DMS153 treated with DMSO at 0.1 percent for 48 hours (cell line): ENCODE measurements at regions not wholly inside any gene's neighbourhood (a gene's known extent, or its start where the extent isn't known, plus 50 kb on each side); places are given as distances from the start of the nearest gene placed in this dataset.
A peak's percentile ranks its signal among the peaks of the same experiment; 100 is the strongest.
"Not testable (repeated sequence)": the region's sequence is repeated elsewhere in the genome, so short reads cannot be mapped to it uniquely, and the experiment has no call there.

Source experiments
- DNase-seq: peaks from one replicate; lab custom pipeline; 2025; ENCODE audit not compliant: unreplicated experiment; lab: John Stamatoyannopoulos, UW

DNA sequence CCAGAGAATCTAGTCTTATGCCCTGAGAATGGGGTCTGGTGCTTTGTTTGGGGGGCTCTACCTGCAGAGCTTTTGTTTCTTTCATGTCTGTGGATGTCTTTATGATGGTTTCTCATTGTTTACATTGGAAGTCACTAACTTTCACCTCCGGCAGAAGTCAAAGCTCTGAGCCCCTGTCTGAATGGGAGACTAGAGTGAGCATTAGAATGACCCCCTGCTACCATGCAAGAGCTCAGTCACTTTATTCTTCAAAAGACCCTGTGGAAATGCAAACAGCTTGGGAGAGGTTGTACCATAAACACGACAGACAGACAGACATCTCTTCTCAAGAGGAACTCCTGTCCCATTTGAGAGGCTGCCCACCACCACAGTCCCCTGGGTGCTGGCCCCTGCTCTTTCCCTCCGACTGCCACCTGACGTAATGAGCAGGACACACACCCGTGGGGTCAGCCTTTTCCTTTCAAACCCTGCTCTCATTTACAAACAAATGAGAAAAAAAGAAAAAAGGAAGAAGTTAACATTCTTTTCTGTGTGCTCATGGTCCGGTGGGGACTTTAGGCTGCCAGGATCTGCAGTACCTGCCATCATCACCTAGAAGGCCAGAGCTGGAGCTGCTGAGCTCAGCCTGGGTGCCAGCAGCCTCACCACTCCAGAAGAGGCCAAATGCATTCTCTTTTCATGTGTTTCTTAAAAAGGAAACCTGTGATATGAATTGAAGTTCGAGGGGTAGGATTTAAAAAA, 91.6 kb downstream of the FZD1 start:
- DNase-seq: no peak

- no peak for DNase-seq
Measured at GRCh38 chr7:91356915-91357314, 92.7 kb downstream of the FZD1 start.

- no peak for DNase-seq
Measured at GRCh38 chr7:91357379-91357778, 93.1 kb downstream of the FZD1 start.

DNA sequence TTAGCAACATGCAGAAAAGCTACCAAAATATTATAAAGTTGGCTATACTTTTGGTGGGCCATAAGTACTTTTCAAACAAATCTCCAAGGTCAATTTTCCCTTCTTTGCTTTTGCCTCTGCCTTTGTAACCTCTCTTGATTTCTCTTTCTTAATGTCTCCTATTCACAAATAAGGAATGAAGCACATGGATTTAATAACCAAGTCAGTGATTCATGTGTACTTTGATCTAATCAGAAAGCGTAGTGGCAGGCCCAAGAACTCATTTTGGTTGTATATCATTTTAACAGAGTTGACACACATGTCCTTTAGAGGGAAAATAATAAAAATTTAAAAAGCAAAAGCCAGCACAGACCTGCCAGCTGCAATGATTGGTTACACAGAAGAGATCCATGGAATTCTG, 93.7 kb downstream of the FZD1 start:
- no peak for DNase-seq

DNA sequence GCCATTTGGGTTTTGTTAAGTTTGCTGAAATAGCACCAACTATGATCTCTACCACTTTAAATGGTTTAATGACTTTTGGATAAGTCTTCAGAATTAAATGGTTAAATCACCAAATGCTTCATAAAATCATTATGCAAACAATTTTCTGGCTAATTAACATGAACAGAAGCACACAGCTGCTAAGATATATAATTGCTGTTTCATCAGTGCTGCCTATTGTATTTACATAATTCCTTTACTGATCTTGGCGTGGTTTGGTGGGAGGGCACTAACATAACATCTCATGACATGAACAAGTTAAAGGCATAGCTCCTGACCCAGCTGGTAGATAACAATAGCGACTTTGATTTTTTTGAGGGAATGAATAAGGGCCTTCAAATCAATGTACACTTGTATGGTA, 94.1 kb downstream of the FZD1 start:
- DNase-seq: no peak

DNA sequence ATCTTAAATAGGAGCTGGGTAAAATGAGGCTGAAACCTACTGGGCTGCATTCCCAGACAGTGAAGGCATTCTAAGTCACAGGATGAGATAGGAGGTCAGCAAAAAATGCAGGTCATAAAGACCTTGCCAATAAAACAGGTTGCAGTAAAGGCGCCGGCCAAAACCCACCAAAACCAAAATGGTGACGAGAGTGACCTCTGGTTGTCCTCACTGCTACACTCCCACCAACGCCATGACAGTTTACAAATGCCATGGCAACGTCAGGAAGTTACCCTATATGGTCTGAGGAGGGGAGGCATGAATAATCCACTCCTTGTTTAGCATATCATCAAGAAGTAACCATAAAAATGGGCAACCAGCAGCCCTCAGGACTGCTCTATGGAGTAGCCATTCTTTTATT, 100.9 kb downstream of the FZD1 start:
- not testable (repeated sequence) for DNase-seq

DNA sequence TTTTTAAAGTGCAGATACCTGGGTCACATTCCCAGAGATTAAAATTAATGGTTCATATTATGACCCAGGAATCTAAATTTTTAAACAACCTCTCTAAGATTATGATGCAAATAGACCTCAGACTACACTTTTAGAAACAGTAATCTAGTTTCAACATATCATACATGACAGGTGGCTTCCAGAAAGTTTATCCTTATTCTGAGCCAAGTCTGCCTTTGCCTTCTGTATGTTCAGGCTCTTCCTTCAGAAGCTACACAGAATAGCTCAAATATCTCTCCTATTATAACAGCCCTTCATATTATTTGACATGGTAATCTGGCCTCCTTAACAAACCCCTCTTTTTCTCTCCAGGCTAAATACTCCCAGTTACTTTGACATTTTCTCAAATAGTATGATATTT, 101.9 kb downstream of the FZD1 start:
- DNase-seq: no peak

DNA sequence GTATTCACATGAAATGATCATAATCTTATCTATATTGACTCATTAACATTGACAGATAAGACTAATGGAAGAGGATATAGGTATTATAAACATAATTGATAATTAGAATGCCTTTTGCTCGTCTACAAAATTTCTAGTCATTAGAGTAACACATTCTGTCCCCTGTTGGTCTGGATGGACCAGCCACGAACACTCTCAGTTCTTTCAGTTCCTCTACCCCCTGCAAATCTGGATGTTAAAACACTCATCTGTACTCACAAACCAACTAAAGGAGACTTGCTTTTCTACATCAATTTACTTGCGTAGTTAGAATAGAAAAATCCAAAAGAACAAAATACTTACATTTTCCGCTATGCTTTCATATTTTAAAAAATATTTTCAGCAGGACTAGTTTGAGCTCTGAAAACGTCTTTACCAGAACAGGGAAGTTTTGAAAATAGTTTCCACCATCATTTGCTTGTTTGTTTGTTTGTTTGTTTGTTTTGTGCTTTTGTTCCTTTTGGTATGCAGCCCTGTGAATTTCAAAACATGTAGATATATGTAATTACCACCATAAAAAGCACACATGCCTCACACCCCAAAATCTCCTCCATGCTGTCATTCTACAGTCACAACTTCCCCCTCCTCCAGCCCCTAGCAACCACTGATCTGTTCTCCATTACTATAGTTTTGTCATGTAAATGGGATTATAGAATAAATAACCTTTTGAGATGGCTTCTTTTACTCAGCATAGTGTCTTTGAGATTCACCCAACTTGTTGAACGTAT, 103.8 kb downstream of the FZD1 start:
- no peak for DNase-seq

DNA sequence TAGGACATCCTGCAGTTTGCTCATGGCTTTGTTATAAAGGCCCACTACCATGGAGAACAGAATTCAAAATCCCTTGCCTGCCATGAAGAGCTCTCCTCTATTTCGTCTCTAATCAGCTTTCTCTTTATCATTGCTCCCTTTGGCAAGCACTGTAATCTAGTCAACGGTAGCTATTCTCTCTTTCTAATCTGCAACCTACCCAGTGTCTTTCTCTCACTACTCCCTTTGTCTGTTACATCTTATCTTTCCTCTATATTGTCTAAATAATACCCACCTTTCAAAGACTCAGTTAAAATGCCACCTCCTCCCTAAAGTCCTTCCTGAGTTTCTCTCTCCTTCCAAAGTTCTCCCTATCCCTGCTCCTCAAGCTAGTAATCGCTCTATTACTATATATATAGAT, 108.1 kb downstream of the FZD1 start:
- DNase-seq: no peak

- DNase-seq: no peak
Measured at GRCh38 chr7:91373111-91373800, 109.0 kb downstream of the FZD1 start.

DNA sequence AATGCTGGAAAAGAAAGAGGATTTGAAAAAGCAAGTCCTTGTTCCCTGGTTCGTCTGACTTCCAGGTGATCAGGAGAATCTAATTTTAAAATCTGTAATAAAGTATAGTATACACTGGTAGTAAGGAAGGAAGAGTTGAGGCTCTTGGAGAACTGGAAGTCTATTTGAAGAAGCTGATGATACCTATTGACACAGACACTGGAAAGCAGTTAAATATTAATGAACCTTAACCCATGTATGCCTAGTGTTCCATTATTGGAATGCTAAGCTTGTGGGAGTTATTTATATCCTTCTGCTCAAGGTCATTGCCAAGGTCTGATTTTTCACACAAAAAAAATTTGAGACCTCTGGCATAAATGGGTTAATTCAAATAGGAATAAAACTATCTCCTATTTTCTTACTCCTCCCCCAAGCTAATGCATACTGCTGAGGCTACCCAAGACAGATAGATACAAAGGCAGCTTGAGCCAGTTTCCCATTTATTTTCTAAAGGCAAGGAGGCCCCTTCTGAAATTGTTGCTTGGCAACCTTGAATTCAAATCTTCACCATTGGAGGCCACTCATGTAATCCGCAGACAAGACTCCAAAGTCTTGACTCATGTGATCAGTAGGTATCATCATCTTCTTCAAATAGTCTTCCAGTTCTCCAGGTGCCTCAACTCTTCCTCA, 110.2 kb downstream of the FZD1 start:
- DNase-seq: no peak

DNA sequence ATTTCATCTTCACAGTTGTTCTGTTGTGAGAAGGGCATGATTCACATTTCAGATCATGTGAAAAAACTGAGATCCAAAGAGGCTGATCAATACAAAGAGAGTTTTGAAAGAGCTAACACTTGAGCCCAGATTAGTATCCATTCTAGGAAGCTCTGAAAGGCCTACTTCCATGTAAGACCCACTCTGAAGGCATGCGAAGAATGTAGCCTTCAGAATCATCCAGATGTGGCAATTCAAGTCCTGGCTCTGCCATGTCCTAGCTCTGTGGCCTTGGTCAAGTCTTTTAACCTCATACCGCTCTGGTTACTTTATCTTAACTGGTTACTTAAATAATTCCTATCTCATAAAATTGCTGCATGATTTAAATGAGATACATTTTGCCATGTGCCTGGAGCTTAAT, 111.1 kb downstream of the FZD1 start:
- DNase-seq: no peak

DNA sequence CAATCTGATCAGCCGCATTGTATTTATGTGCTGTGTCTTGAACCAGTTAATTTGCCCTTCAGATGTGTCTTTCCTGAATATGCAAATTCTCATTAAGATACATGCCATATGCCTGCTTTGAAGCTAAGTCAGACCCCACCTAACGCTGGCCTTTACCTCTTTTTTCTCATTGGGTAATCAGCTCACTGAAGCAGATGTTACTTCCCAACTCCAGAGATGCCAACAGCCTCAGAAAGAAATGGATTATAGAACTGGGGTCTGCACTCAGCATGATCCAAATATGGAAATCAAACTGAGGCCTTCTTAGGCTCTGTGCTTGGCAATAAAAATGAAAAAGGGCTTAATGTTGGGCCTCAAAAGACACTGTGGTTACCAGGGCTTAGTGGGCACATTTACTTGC, 113.9 kb downstream of the FZD1 start:
- no peak for DNase-seq

DNA sequence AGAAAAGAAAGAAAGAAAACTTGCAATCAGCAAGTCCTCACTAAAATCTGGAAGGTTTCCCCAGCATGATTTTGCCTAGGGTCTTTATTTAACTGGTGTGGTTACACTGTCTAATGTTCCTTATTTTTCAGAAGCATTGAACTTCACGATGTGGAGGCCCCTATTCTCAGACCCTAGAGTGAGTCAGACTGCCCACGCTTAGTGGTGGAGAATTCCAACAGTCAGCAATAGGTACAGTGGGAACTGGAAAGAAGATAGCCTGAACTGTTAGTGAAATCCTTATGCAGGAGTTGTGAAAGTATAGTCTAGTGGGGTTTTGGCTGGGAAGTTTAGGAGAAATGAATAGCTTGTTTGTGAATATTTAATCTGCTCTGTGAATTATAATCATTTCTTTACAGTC, 115.0 kb downstream of the FZD1 start:
- DNase-seq: no peak

GRCh38 chr7:91379991-91380390, 115.8 kb downstream of the FZD1 start:
- no peak for DNase-seq

DNA sequence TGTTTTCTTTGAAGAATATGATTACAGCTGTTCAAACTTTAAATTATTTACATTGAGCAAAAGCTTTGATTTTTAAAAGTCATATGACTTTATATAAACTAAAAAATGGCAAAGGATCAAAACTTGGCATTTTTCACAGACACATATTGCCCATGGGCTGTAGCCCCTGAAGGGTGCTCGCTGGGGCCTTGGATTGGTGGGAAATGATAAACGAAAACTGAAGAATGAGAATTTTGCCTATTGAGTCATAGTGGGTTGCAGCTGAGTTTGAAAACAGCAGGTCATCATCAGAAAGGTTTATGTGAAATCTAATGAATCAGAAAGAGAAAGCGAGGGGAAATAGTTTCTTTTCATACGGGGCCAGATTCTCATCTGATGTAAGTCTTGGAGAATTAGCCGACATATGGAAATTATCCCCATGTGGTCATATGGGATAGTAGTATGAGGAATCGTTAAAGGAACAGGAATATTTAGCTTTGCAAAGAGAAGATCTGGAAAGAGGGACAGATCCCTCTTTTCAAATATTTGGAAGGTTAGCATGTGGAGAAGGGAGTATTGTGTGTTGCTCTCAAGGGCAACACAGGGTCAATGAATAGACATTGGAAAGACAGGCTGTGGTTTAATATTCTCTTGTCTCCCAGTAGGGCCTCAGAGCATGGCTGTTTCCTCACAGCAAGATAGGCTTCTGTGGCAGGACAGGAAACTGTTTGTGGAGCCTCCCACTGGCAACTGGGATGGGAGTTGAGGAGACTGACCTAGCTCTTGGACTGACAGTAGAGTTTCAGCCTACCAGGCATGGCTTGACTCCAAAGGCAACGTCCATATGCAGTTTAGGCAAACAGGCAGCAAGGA, 119.0 kb downstream of the FZD1 start:
- DNase-seq: no peak

DNA sequence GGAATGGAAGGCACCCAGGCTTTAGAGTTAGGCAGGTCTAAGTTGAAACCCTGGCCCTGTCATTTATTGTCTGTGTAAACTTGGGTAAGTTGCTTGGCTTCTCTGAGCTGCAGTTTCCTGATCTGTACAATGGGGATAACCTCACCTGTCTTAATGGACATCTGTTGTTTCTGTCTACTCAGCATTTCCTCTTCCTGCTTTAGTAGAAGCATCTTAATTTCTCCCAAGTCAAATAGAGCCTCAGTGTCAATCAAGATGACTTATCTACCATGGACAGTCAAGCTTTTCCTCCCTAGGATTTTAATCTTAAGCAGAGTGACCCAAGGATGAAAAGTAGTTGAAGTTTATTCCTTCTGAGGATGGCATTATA, 119.7 kb downstream of the FZD1 start:
- no peak for DNase-seq

GRCh38 chr7:91394757-91395156, 130.5 kb downstream of the FZD1 start:
- DNase-seq: not testable (repeated sequence)

- DNase-seq: not testable (repeated sequence)
Measured at GRCh38 chr7:91395313-91395712, 131.1 kb downstream of the FZD1 start.

DNA sequence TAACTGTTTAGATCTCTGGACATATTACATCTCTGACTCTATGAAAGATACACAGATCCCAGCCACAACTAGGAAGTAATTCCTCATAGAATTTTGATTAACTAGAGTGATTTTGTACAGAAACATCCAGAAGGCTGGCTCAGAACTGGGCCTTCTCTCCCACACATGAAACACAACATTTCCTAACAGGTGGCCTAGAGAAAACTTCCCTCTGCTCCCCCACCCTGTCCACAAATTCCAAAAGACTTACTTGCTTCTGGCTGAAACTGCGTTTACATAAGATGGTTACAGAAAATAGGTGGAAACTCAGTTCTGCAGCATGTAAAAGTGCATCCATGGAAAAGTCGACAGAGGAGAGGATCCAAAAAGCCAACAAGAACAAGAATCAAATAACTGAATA, 132.9 kb downstream of the FZD1 start:
- no peak for DNase-seq

DNA sequence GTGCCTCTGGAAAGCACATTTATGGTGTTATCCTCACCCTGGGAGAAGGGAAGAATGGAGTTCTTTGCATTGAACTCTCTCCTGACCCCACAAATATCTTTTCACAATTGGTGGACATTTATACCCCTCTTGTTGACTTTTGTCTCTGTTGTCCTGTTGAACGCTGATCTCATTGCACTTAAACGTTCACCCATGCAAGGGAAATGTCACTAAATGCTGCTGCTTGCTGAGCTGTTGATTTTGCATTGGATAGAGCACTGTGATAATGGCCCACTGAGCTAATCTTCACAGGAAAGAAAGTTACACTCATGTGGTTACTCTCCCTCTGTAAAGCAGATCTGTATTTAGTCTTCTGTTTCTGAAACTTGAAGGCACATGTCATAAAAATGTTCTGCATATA, 133.4 kb downstream of the FZD1 start:
- DNase-seq: peak; percentile 52
